Ammon's horn (tissue), 1 donor: ENCODE measurements at regions not wholly inside any gene's neighbourhood (a gene's known extent, or its start where the extent isn't known, plus 50 kb on each side); places are given as distances from the start of the nearest gene placed in this dataset.

ENCODE experiments used
- DNase-seq: peaks from one replicate; pipeline ENCODE4 v3.0.0-alpha.2; 2016; ENCODE audit warnings: low spot score

DNA sequence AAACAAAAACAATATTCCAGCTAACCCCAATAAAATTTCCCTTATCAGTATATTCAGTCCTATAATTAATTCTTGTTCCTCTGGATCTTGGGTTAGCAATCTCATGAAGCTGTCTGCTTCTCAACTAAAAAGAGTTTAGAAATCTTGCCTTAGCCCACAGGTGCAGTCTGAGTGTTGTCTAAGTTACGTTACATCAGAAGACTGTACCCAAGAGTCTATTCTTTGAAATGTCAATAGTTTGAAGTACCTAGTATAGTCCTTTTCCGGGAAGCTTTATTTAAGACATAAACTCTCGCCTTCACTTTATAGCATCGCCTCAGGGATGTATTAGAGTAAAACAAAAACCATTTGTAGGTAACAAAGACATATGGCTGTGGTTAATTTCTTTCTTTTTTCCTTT lies 465.1 kb downstream of the FUT8 start:
- DNase-seq = no peak

GRCh38 chr14:65878586-65878985 lies 466.1 kb downstream of the FUT8 start:
- DNase-seq = no peak

GRCh38 chr14:65879248-65880009 lies 466.9 kb downstream of the FUT8 start:
- no peak for DNase-seq

- no peak for DNase-seq
These were observed 468.0 kb downstream of the FUT8 start for GRCh38 chr14:65880507-65880906.

- no peak for DNase-seq
These were observed 469.1 kb downstream of the FUT8 start for GRCh38 chr14:65881642-65882041.

DNA sequence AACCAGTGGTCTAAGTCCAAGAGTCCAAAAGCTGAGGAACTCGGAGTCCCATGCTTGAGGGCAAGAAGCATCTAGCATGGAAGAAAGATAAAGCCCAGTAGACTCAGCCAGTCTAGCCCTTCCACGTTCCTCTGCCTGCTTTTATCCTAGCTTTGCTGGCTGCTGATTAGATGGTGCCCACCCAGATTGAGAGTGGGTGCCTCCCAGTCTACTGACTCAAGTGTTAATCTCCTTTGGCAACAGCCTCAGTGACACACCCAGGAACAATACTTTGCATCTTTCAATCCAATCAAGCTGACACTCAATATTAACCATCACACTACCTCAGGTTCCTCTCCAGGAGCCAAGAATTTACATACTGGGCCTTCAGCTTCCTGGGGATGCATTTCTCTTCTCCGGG lies 476.1 kb downstream of the FUT8 start:
- DNase-seq = no peak

GRCh38 chr14:65892315-65892714 lies 479.8 kb downstream of the FUT8 start:
- no peak for DNase-seq

GRCh38 chr14:65900164-65900563 lies 487.6 kb downstream of the FUT8 start:
- DNase-seq = no peak

GRCh38 chr14:65901595-65901994 lies 489.1 kb downstream of the FUT8 start:
- no peak for DNase-seq

- DNase-seq = no peak
These were observed 492.5 kb downstream of the FUT8 start for GRCh38 chr14:65904988-65905387.

DNA sequence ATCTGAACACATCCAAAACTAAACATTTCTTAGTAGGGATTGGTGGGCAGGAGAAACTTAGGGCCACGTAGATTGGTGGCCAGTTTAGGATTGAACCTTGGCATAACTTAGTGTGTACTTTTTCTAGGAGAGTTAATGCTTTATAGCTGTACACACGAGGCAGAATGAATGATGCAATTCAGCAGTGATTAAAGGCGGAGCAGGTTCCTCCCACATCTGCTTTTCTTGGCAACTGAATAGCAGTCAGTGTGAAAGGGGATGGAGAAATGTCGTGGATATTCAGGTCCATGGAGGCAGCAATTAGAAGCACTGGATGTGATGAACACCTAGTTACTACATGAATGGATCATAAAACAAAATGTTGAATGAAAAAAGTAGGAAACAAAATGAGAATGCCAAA lies 493.8 kb downstream of the FUT8 start:
- DNase-seq = no peak

GRCh38 chr14:65906948-65907347 lies 494.4 kb downstream of the FUT8 start:
- no peak for DNase-seq

- no peak for DNase-seq
These were observed 497.7 kb downstream of the FUT8 start for GRCh38 chr14:65910108-65910786.

GRCh38 chr14:65915125-65915524 lies 502.6 kb downstream of the FUT8 start:
- no peak for DNase-seq

DNA sequence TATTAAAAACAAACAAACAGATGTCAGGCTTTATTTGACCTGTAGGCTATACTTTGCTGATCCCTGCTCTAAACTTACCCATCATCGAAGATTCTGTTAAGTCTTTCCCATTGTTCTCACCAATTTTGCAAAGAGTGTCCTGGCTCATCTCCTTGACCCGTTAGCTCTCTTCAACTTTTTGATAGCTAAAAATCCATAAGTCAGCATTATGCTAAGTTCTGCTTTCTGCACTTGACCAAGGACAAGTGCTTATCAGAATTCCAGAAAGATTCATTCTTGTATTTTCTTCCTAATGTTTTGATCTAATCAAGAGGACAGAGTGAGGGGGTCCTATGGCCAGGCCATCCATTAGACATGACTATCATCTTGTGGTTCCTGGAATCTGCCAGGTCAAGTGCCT lies 503.5 kb downstream of the FUT8 start:
- no peak for DNase-seq

GRCh38 chr14:65920996-65921395 lies 508.5 kb downstream of the FUT8 start:
- no peak for DNase-seq

GRCh38 chr14:65922142-65922541 lies 509.6 kb downstream of the FUT8 start:
- no peak for DNase-seq

DNA sequence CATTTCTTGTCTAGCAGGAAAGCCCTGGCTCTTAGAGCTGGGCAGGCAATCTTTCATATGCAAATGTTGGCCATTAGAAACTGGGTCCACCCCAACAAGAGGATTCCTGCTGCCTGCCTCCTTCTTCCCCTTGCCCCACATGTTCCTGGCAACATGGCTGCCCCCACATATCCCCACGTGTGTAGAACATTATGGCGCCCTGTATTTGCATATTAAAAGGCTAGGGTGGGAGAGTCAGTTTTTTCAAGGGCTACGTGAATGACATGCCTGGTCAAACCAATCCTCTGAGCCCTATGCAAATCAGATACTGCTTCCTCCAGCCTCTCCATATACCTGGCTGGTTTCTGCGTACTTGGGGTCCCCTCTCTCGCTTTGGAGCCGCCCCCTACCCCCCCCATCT lies 514.0 kb downstream of the FUT8 start:
- no peak for DNase-seq

- no peak for DNase-seq
These were observed 514.6 kb downstream of the FUT8 start for GRCh38 chr14:65926935-65927700.

DNA sequence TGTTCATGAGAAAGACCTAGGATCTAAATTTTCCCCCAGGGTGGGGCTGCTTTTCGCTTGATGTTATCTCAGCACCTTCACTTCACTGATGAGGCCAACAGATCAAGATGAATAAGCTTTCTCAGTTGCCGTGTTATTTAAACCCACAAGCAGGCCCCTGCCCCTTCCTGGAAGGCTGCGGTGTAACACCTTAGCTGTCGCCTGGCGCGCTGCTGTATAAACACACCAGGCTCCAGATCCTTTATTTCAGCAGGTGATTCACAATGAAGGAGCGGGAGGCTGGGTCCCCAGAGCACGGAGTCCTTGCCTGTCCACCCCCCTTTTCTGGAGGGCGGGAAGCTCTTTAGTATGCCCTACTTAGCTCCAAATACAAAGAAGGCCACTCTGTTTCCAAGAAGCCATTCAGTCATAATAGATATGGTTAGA lies 515.4 kb downstream of the FUT8 start:
- DNase-seq = no peak

DNA sequence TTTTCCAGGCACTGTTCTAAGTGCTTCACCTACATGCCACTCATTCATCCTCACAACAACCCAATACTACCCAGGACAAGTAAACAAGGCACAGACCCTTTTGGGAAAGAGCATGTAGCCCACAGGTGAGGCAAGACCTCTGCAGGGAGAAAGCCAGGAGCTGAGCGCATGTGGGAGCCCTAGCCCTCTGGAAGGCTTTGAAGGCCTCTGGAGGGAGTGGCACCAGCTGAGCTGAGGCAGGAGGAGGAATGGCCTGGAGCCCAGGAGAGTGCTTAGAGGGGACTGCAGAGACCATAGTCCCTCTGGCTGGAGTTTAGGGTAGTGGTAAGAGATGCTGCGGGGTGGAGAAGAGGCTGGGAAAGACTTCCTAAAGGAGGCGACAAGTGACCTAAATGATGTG lies 516.5 kb downstream of the FUT8 start:
- DNase-seq = no peak

- DNase-seq = peak; percentile 15
These were observed 521.0 kb downstream of the FUT8 start for GRCh38 chr14:65933400-65934069.

DNA sequence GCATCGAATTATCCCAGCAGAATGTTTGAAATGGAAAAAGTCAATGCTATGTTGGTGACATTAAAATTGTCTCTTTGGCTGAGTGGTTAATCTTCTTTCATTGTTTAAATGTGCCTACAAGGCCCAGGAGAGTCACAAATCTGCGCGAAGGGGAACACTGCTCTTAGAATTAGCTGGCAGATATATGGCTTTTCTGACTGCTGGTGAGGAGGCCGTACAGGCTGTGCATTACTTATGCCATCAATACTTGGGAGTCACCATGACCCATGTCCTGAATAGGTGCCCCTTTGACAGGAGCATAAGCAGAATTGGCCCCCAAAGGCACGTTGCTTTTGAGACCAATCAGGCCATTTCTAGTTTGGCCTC lies 521.5 kb downstream of the FUT8 start:
- no peak for DNase-seq
